ENCODE measurements at regions not wholly inside any gene's neighbourhood (a gene's known extent, or its start where the extent isn't known, plus 50 kb on each side); places are given as distances from the start of the nearest gene placed in this dataset.

- no peaks in the 10 kb centered on the region for H4K20me1 ChIP-seq (replicated peaks in 1 of 2; ENCODE audit: control insufficient read depth in 1 of 2, insufficient read depth in 2 of 2, low read length in 2 of 2)
- no peaks in the 10 kb centered on the region for H3K9me3 ChIP-seq (ENCODE audit: insufficient read depth in 2 of 2, low read depth in 1 of 2, low read length in 1 of 2)
- no peak overlapping the region for H4K8ac ChIP-seq (ENCODE audit: extremely low read depth, insufficient read depth, low read length)
- no peak overlapping the region for H3K9ac ChIP-seq (replicated peaks in 1 of 4; ENCODE audit: extremely low read depth in 1 of 4, low read depth in 3 of 4, low read length in 3 of 4)
- H4K91ac ChIP-seq (replicated peaks; ENCODE audit: insufficient read length, low read length): no peak overlapping the region
- H2AK5ac ChIP-seq (ENCODE audit: low read depth, low read length): no peak overlapping the region
- H3K4me3 ChIP-seq (ENCODE audit: extremely low read depth in 1 of 4, insufficient read depth in 2 of 4, low read depth in 3 of 4, low read length in 4 of 4): no peak overlapping the region
- ChIA-PET POLR2A (ENCODE audit: partially characterized antibody) (no interaction called here), CTCF (ENCODE audit: partially characterized antibody) (no interaction called here)
- no peak overlapping the region for H2BK20ac ChIP-seq (ENCODE audit: low read length)
- TF ChIP-seq TBP (IDR thresholded peaks at IDR 0.05; ENCODE audit: low read depth, low read length): no peak
- TF ChIP-seq SUZ12 (IDR thresholded peaks at IDR 0.05; ENCODE audit: low read length): no peak
- no peak for TF ChIP-seq ZNF274 (IDR thresholded peaks at IDR 0.05; ENCODE audit: borderline replicate concordance, extremely low read depth, low read length)
- TF ChIP-seq POLR2A (IDR thresholded peaks at IDR 0.05; ENCODE audit: control extremely low read depth in 1 of 2, low read depth in 2 of 2, low read length in 2 of 2): no peak
- no peak for TF ChIP-seq EP300 (IDR thresholded peaks at IDR 0.05; ENCODE audit: borderline replicate concordance in 1 of 2, low read depth in 2 of 2, low read length in 2 of 2)
- TF ChIP-seq TEAD4 (IDR thresholded peaks at IDR 0.05; ENCODE audit: low read depth, low read length): no peak
- no peak for TF ChIP-seq SP1 (IDR thresholded peaks at IDR 0.05; ENCODE audit: low read depth, low read length)
- TF ChIP-seq BCL11A (IDR thresholded peaks at IDR 0.05; ENCODE audit: low read depth in 2 of 2, low read length in 2 of 2): no peak
- TF ChIP-seq CTBP2 (IDR thresholded peaks at IDR 0.05; ENCODE audit: borderline replicate concordance, insufficient read depth, insufficient read length, low read length): no peak
- no peak overlapping the region for H2BK5ac ChIP-seq (ENCODE audit: low read depth, low read length)
- no peaks in the 10 kb centered on the region for H3K79me2 ChIP-seq (ENCODE audit: control insufficient read depth in 1 of 2, insufficient read depth in 2 of 2, low read length in 2 of 2)
- no peak overlapping the region for H2BK12ac ChIP-seq (ENCODE audit: low read depth, low read length)
- H3K18ac ChIP-seq (ENCODE audit: extremely low read depth, low read length): no peak overlapping the region
- no peak overlapping the region for H3K14ac ChIP-seq (ENCODE audit: insufficient read length)
- no peak overlapping the region for H2AFZ ChIP-seq (ENCODE audit: low read length)
- no peak overlapping the region for H3K4me2 ChIP-seq (ENCODE audit: insufficient read depth in 1 of 2, low read depth in 2 of 2, low read length in 2 of 2)
- no peaks in the 10 kb centered on the region for H3K27me3 ChIP-seq (replicated peaks in 1 of 4; ENCODE audit: control insufficient read depth in 3 of 4, extremely low read depth in 1 of 4, insufficient read depth in 3 of 4, low read length in 3 of 4)
- H3K27ac ChIP-seq (ENCODE audit: low read depth, low read length): no peak overlapping the region
- no peaks in the 10 kb centered on the region for H3K79me1 ChIP-seq (ENCODE audit: low read depth, low read length)
- H3K4ac ChIP-seq (replicated peaks; ENCODE audit: insufficient read length, low read depth, low read length): no peak overlapping the region
- H2BK120ac ChIP-seq (replicated peaks; ENCODE audit: low read depth, low read length): no peak overlapping the region
- no peak overlapping the region for H3K56ac ChIP-seq (replicated peaks; ENCODE audit: insufficient read length, low read depth, low read length)
- H4K5ac ChIP-seq (ENCODE audit: insufficient read length, low read depth, low read length): no peak overlapping the region
- no peaks in the 10 kb centered on the region for H3K4me1 ChIP-seq (replicated peaks in 1 of 4; ENCODE audit: control insufficient read depth in 3 of 4, insufficient read depth in 4 of 4, low read length in 3 of 4)
- FAIRE-seq (no peak), DNase-seq (ENCODE audit: low read depth in 1 of 2, low spot score in 2 of 2) (no peak)
- 73% methylated on average over 1 of the region's 1 CpG; no CpG with 5 or more reads in 1 of the 2 experiments for WGBS, 2 experiments (ENCODE audit: extremely low coverage in 1 of 2, insufficient coverage in 1 of 2, insufficient read length in 1 of 2, insufficient replicate concordance in 2 of 2, low coverage in 1 of 2, low lambda C conversion rate in 2 of 2, missing lambda C conversion rate in 1 of 2)
- no peak overlapping the region for H2BK15ac ChIP-seq (ENCODE audit: low read length)
- no peaks in the 10 kb centered on the region for H3K36me3 ChIP-seq (ENCODE audit: control insufficient read depth in 2 of 4, insufficient read depth in 4 of 4, low read length in 3 of 4)
- no peak overlapping the region for H3K23ac ChIP-seq (ENCODE audit: insufficient read length)
- no peaks in the 10 kb centered on the region for H3K23me2 ChIP-seq (ENCODE audit: low read depth, low read length)
Measured at GRCh38 chr12:46553911-46554310, 181.3 kb upstream of the SLC38A2 start.
